HG03378 (cell line): ENCODE measurements at regions not wholly inside any gene's neighbourhood (a gene's known extent, or its start where the extent isn't known, plus 50 kb on each side); places are given as distances from the start of the nearest gene placed in this dataset.
"Not testable (repeated sequence)": the region's sequence is repeated elsewhere in the genome, so short reads cannot be mapped to it uniquely, and the experiment has no call there.

Source experiments
- ATAC-seq: cut with Tn5 transposase; IDR thresholded peaks from one replicate; pipeline ENCODE4 v1.9.1; 2021; ENCODE audit warnings: mild to moderate bottlenecking, moderate library complexity; ENCODE audit not compliant: unreplicated experiment

GRCh38 chrX:13387666-13388494, 68.0 kb upstream of the ATXN3L start:
- ATAC-seq = no peak

DNA sequence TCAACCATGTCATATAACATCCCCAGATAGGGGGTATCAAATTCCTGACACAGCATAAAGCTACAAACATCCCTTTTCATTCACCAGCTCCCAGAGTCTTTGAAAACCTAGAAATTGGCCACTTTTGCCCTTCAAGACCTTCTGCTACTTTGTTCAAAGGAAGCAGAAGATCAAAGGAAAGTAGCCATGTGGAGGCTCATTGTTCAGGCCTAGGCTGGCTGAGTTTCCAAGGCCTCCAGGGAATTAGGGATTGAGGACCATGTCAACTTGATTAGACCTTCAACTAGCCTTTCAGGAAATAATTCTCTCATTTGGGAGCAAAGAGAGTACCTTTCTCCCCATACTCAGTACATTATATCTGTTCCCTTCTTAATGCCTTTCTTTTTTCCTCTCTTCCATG, 66.8 kb upstream of the ATXN3L start:
- ATAC-seq = no peak

GRCh38 chrX:13386092-13386491, 66.2 kb upstream of the ATXN3L start:
- ATAC-seq = no peak

GRCh38 chrX:13383907-13384306, 64.1 kb upstream of the ATXN3L start:
- ATAC-seq = no peak

GRCh38 chrX:13381514-13381913, 61.7 kb upstream of the ATXN3L start:
- no peak for ATAC-seq

DNA sequence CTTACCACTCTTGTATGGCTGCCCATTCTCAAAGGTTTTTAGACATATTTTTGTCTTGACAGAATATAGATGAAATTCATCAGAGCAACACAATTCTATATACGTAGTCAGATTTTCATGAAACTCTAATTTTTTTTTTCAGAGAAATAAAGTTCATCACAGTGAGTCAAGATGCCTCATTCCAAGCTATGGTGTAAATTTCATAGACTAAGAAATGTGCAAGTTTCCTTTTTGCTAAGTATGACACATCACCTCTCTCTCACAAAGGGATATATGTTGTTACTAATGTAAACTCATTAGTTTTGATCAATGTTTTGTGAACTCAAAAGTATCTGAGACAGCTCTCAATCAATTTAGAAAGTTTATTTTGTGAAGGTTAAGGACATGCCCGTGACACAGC, 60.4 kb upstream of the ATXN3L start:
- no peak for ATAC-seq

DNA sequence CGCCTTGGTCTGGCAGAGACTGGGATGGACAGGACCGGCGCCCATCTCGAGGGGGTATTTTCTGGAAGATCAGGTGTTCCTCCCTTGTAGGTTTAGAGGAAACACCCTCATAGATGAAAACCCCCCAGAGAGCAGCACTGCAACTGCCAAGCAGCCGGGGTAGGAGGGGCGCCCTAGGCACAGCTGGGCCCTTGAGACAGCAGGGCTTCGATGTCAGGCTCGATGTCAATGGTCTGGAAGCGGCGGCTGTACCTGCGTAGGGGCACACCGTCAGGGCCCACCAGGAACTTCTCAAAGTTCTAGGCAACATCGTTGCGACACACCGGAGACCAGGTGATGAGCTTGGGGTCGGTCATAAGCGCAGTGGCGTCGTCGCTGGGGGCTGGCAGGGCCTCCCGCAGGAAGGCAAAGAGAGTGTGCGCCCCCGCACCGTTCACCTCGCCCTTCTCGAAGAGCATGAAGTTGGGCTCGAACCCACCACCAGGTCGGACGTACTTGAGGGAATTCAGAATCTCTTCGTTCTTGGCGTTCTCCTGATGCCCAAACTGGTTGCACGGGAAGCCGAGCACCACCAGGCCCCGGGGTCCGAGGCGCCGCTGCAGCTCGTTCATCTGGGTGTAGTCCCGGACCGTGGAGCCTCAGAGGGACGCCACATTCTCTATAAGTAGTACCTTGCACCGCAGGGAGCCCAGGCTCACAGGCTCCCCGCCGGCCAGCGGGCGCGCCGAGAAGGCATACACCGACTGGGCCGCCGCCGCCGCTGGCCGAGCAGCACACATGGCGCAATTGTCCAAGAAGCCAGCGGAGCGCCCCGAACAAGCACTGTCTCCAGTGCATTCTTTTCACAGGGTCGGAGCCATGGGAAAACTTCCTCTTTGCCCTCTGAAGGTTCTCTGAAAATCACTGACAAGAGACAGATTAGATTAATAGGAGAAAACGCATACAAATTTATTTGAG, 59.0 kb upstream of the ATXN3L start:
- not testable (repeated sequence) for ATAC-seq

GRCh38 chrX:13377550-13377934, 57.7 kb upstream of the ATXN3L start:
- ATAC-seq = no peak

DNA sequence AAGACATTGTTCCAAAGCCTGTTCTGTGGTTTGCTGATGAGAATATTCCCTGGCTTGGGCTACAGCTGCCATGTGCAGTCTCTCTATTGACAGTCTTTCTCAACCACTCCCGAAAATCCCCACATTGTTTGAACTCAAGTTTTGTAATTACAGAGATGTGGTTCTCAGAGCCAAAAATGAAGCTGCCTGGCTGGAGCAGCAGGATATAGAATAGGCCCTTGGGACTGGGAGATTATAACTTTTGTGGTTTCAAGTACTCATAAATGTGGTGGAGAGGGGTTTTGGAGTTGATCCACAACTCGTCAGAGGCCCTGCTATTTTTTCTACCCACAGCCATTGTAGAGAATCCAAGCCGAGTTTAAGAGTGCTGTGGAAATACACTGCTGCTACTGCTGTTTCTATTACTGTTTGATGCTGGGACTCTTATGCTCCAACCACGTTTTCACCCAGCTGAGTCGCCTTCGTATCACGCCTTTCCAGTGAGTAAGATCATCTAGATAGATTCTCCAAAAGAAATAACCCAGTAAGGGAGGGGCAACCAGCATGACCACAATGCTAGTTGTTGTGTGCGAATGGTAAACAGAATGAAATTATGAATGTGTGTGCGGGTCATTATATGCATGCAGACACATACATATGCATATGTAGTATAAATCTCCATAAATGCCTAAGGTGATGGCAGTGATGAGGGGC, 57.1 kb upstream of the ATXN3L start:
- ATAC-seq = no peak

DNA sequence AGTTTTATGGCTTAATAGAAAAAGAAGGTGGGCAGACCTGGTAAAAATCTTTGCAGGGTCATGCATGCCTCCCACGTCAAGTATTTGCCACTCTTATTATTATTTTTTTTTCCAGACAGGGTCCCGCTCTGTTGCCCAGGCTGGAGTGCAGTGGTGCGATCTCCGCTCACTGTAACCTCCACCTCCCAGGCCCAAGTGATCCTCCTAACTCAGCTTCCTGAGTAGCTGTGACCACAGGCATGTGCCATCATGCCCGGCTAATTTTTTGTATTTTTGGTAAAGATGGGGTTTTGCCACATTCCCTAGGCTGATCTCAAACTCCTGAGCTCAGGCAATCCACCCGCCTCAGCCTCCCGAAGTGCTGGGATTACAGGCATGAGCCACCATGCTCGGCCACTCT, 55.7 kb upstream of the ATXN3L start:
- not testable (repeated sequence) for ATAC-seq

DNA sequence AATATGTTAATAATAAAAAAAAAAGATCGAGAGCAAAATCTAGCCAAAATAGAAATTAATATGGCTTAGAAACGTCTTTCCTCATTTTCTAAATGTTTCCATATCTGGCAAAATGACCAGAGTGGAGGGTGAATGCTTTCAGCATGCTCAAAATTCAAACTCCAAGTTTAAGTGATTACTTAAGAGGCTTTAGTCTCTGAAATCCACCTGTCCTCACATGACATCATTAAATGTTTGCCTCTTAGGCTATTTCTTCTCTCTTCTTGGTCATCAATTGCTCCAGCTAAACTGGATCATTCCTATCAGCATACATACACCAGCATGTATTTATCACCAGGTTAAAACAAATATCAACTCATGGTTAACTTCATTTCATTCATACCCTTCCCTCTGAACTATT, 54.5 kb upstream of the ATXN3L start:
- no peak for ATAC-seq

GRCh38 chrX:13373431-13374187, 53.8 kb upstream of the ATXN3L start:
- ATAC-seq = no peak

GRCh38 chrX:13373027-13373426, 53.2 kb upstream of the ATXN3L start:
- no peak for ATAC-seq

GRCh38 chrX:13372203-13372980, 52.5 kb upstream of the ATXN3L start:
- ATAC-seq = no peak

DNA sequence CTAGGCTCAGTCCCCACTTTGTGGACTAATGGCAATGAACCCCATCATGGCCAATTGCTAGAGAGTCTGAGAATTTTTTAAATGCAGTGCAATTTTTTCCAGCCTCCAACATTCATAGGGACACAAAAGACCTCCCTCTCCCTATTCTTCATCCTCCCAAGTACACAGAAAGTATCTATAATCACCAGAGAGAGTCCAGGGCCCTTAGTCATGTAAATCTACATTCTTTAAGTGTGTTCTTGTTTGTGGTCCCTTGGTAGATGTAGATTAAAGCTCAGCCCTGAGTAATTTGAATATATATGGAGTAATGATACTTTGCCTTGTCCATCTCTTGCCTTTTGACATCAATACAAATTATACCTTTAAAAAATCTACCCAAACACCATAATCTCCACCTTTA, 51.3 kb upstream of the ATXN3L start:
- no peak for ATAC-seq

DNA sequence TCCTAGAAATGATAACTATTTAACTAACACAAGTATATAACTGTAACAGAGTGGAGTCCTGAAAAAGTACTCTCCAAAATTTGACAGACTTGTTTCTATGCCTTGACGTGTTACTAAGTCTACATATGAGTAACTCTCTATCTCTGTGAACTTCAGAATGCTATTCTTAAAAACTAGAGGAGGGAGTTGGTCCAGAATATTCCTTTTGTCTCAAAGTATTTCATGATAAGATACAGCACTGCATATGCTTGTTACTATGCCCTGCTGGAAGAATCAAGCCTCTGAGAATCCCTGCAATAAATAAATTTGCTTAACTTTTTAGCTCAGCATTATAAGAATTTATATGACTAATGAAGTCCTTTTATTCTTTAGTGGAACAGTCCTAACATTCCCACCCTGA, 50.9 kb upstream of the ATXN3L start:
- no peak for ATAC-seq
